ENCODE measurements at regions not wholly inside any gene's neighbourhood (a gene's known extent, or its start where the extent isn't known, plus 50 kb on each side); places are given as distances from the start of the nearest gene placed in this dataset.

- Histone ChIP-seq H3K36me3 (ENCODE audit: insufficient read depth, low read length) (no peaks in the 10 kb centered on the region), H3K4me3 (ENCODE audit: low read length) (no peak overlapping the region)
- TF ChIP-seq SMC3 (conservative IDR thresholded peaks at IDR 0.05; ENCODE audit: poor library complexity) = no peak
- TF ChIP-seq CTCF (IDR thresholded peaks at IDR 0.05; ENCODE audit: poor library complexity, severe bottlenecking) = no peak
- TF ChIP-seq EZH2 (IDR thresholded peaks at IDR 0.05; ENCODE audit: borderline replicate concordance, insufficient read depth, low read length, poor library complexity, severe bottlenecking) = no peak
- no peak for TF ChIP-seq EP300 (conservative IDR thresholded peaks at IDR 0.05; ENCODE audit: poor library complexity, severe bottlenecking)
- TF ChIP-seq POLR2AphosphoS5 (IDR thresholded peaks at IDR 0.05) = no peak
- TF ChIP-seq TAF1 (IDR thresholded peaks at IDR 0.05; ENCODE audit: low read depth) = no peak
- no peak for TF ChIP-seq RAD21 (conservative IDR thresholded peaks at IDR 0.05)
- no peak for TF ChIP-seq MXI1 (conservative IDR thresholded peaks at IDR 0.05; ENCODE audit: poor library complexity, severe bottlenecking)
- no peak for TF ChIP-seq REST (IDR thresholded peaks at IDR 0.05; ENCODE audit: borderline replicate concordance)
Measured at GRCh38 chrX:5236749-5237148, 991.9 kb downstream of the NLGN4X start.

GRCh38 chrX:5236096-5236495 is 992.6 kb downstream of the NLGN4X start:
- H3F3A ChIP-seq (ENCODE audit: insufficient read depth, low read length, poor library complexity, severe bottlenecking) = no peaks in the 10 kb centered on the region
- H3K9me2 ChIP-seq (ENCODE audit: insufficient read depth, low read length) = no peaks in the 10 kb centered on the region
- no peak overlapping the region for H3K4me2 ChIP-seq (ENCODE audit: low read length)
- H3K9ac ChIP-seq (ENCODE audit: low read length) = no peak overlapping the region
- H3K36me3 ChIP-seq (ENCODE audit: insufficient read depth, low read length) = no peaks in the 10 kb centered on the region
- H3K9me3 ChIP-seq (ENCODE audit: low read length) = no peaks in the 10 kb centered on the region
- peak; percentile 25 for TF ChIP-seq CTCF (IDR thresholded peaks at IDR 0.05; ENCODE audit: poor library complexity, severe bottlenecking)
- TF ChIP-seq EP300 (conservative IDR thresholded peaks at IDR 0.05; ENCODE audit: poor library complexity, severe bottlenecking) = no peak
- no peak for TF ChIP-seq REST (IDR thresholded peaks at IDR 0.05; ENCODE audit: borderline replicate concordance)
- no peak overlapping the region for H3K27ac ChIP-seq (ENCODE audit: low read length)
- no peaks in the 10 kb centered on the region for H3K79me2 ChIP-seq (replicated peaks; ENCODE audit: insufficient read depth, low read length)
- H4K20me1 ChIP-seq (ENCODE audit: insufficient read depth) = no peaks in the 10 kb centered on the region
- no peak overlapping the region for H2AFZ ChIP-seq (ENCODE audit: low read depth, low read length)
- no peak overlapping the region for H3K4me3 ChIP-seq (ENCODE audit: low read length)
- H3K27me3 ChIP-seq (ENCODE audit: insufficient read depth, low read depth, low read length) = no peaks in the 10 kb centered on the region

More at GRCh38 chrX:5236749-5237148, 991.9 kb downstream of the NLGN4X start:
- Histone ChIP-seq H3F3A (ENCODE audit: insufficient read depth, low read length, poor library complexity, severe bottlenecking) (no peaks in the 10 kb centered on the region), H3K9ac (ENCODE audit: low read length) (no peak overlapping the region), H3K27ac (ENCODE audit: low read length) (no peak overlapping the region), H3K79me2 (replicated peaks; ENCODE audit: insufficient read depth, low read length) (no peaks in the 10 kb centered on the region), H2AFZ (ENCODE audit: low read depth, low read length) (no peak overlapping the region), H3K9me2 (ENCODE audit: insufficient read depth, low read length) (no peaks in the 10 kb centered on the region), H4K20me1 (ENCODE audit: insufficient read depth) (no peaks in the 10 kb centered on the region), H3K4me2 (ENCODE audit: low read length) (no peak overlapping the region), H3K9me3 (ENCODE audit: low read length) (no peaks in the 10 kb centered on the region), H3K27me3 (ENCODE audit: insufficient read depth, low read depth, low read length) (no peaks in the 10 kb centered on the region)

Data from neural cell (in vitro differentiated cells).